ENCODE measurements at regions not wholly inside any gene's neighbourhood (a gene's known extent, or its start where the extent isn't known, plus 50 kb on each side); places are given as distances from the start of the nearest gene placed in this dataset.

- no peak overlapping the region for H3K4me3 ChIP-seq (ENCODE audit: low read depth, low read length)
- H3K36me3 ChIP-seq (ENCODE audit: control insufficient read depth, insufficient read depth, low read length) = no peaks in the 10 kb centered on the region
- no peak for DNase-seq (ENCODE audit: low read depth)
- H3K27me3 ChIP-seq (ENCODE audit: control insufficient read depth, insufficient read depth, low read length) = peaks cover 15% of the 10 kb centered on the region
- no peak for TF ChIP-seq CTCF (IDR thresholded peaks at IDR 0.05; ENCODE audit: insufficient read depth, low read length, poor library complexity, severe bottlenecking)
Observed at GRCh38 chr2:71930049-71930681, 217.5 kb downstream of the CYP26B1 start.

GRCh38 chr2:71929482-71929772, 218.2 kb downstream of the CYP26B1 start:
- Histone ChIP-seq H3K4me3 (ENCODE audit: low read depth, low read length) (no peak overlapping the region), H3K27me3 (ENCODE audit: control insufficient read depth, insufficient read depth, low read length) (peaks cover 15% of the 10 kb centered on the region), H3K36me3 (ENCODE audit: control insufficient read depth, insufficient read depth, low read length) (no peaks in the 10 kb centered on the region)
- TF ChIP-seq CTCF (IDR thresholded peaks at IDR 0.05; ENCODE audit: insufficient read depth, low read length, poor library complexity, severe bottlenecking) = no peak
- no peak for DNase-seq (ENCODE audit: low read depth)

GRCh38 chr2:71928734-71929481, 218.8 kb downstream of the CYP26B1 start:
- H3K36me3 ChIP-seq (ENCODE audit: control insufficient read depth, insufficient read depth, low read length) = no peaks in the 10 kb centered on the region
- TF ChIP-seq CTCF (IDR thresholded peaks at IDR 0.05; ENCODE audit: insufficient read depth, low read length, poor library complexity, severe bottlenecking) = no peak
- no peak for DNase-seq (ENCODE audit: low read depth)
- H3K27me3 ChIP-seq (ENCODE audit: control insufficient read depth, insufficient read depth, low read length) = peaks cover 15% of the 10 kb centered on the region
- no peak overlapping the region for H3K4me3 ChIP-seq (ENCODE audit: low read depth, low read length)

GRCh38 chr2:71927757-71928715, 219.6 kb downstream of the CYP26B1 start:
- H3K27me3 ChIP-seq (ENCODE audit: control insufficient read depth, insufficient read depth, low read length) = peaks cover 13% of the 10 kb centered on the region
- H3K4me3 ChIP-seq (ENCODE audit: low read depth, low read length) = no peak overlapping the region
- H3K36me3 ChIP-seq (ENCODE audit: control insufficient read depth, insufficient read depth, low read length) = no peaks in the 10 kb centered on the region
- TF ChIP-seq CTCF (IDR thresholded peaks at IDR 0.05; ENCODE audit: insufficient read depth, low read length, poor library complexity, severe bottlenecking) = no peak
- DNase-seq (ENCODE audit: low read depth) = no peak

- TF ChIP-seq CTCF (IDR thresholded peaks at IDR 0.05; ENCODE audit: insufficient read depth, low read length, poor library complexity, severe bottlenecking) = no peak
- Histone ChIP-seq H3K27me3 (ENCODE audit: control insufficient read depth, insufficient read depth, low read length) (peaks cover 7% of the 10 kb centered on the region), H3K36me3 (ENCODE audit: control insufficient read depth, insufficient read depth, low read length) (no peaks in the 10 kb centered on the region), H3K4me3 (ENCODE audit: low read depth, low read length) (no peak overlapping the region)
- DNase-seq (ENCODE audit: low read depth) = no peak
Observed at GRCh38 chr2:71926876-71927756, 220.5 kb downstream of the CYP26B1 start.
